Esophagus muscularis mucosa (tissue), 4 donors: ENCODE measurements at regions not wholly inside any gene's neighbourhood (a gene's known extent, or its start where the extent isn't known, plus 50 kb on each side); places are given as distances from the start of the nearest gene placed in this dataset.
A peak's percentile ranks its signal among the peaks of the same experiment; 100 is the strongest.

Source experiments
- DNase-seq: peaks from one replicate; pipeline ENCODE4 v3.0.0-alpha.2; 2017; ENCODE audit errors: extremely low spot score
- H3K27ac ChIP-seq, 4 donors: fragments of 200-600 bp; sonication (generic); replicated peaks in 1 of 4; 1 replicate in 3 of 4; 2 replicates in 1 of 4; pipeline ENCODE4 v1.5.1; 2016 to 2019; ENCODE audit warnings: mild to moderate bottlenecking in 1 of 4
- H3K27me3 ChIP-seq, 4 donors: fragments of 200-600 bp; sonication (generic); one replicate each; pipeline versions ENCODE4 v1.5.1 to v1.6.0; 2016 to 2019
- H3K36me3 ChIP-seq, 4 donors: fragments of 200-600 bp; sonication (generic); one replicate each; pipeline ENCODE4 v1.5.1; 2016 to 2019
- H3K4me1 ChIP-seq, 4 donors: fragments of 200-600 bp; sonication (generic); one replicate each; pipeline ENCODE4 v1.5.1; 2016 to 2019
- H3K4me3 ChIP-seq, 4 donors: fragments of 200-600 bp; sonication (generic); 1 replicate in 2 of 4; 2 replicates in 2 of 4; pipeline ENCODE4 v1.5.1; 2016 to 2019; ENCODE audit warnings: mild to moderate bottlenecking in 4 of 4, moderate library complexity in 1 of 4
- H3K9me3 ChIP-seq, 4 donors: fragments of 200-600 bp; sonication (generic); 1 replicate in 3 of 4; 2 replicates in 1 of 4; pipeline ENCODE4 v1.5.1; 2016 to 2019
- CTCF ChIP-seq, 3 experiments: fragments of 200-600 bp in 2 of 3; fragments of 450-650 bp in 1 of 3; sonication (generic) in 2 of 3; IDR thresholded peaks; one replicate each; pipeline ENCODE4 v1.5.1; 2017 to 2019; ENCODE audit warnings: antibody characterized with exemption in 3 of 3, mild to moderate bottlenecking in 2 of 3, moderate library complexity in 1 of 3
- EP300 ChIP-seq: sonication (generic); formaldehyde crosslinking; IDR thresholded peaks from one replicate; pipeline ENCODE4 v1.6.1; 2017; ENCODE audit warnings: antibody characterized with exemption
- POLR2A ChIP-seq: fragments of 450-650 bp; IDR thresholded peaks from one replicate; pipeline ENCODE4 v1.6.1; 2017; ENCODE audit warnings: antibody characterized with exemption, moderate library complexity, mild to moderate bottlenecking, low read depth
- POLR2AphosphoS5 ChIP-seq, 2 donors: sonication (generic); formaldehyde crosslinking; IDR thresholded peaks; one replicate each; pipeline ENCODE4 v1.6.1; 2017; ENCODE audit warnings: antibody characterized with exemption in 2 of 2
- WGBS: methylation state at CpG from one replicate; pipeline ENCODE4 v1.1.5; 2018; 5-methylcytosine and 5-hydroxymethylcytosine counted together
- intact Hi-C: fragments of 100-400 bp; cut with DNase I; formaldehyde crosslinking; loops from one replicate; pipeline ENCODE4 v1.15.1; 2023

GRCh38 chr4:148881860-148882643, 439.8 kb upstream of the NR3C2 start:
- peak; percentile 42 for DNase-seq
- no peak for TF ChIP-seq EP300
- TF ChIP-seq CTCF (IDR thresholded peaks at IDR 0.05) = no peak
- TF ChIP-seq POLR2A = no peak
- TF ChIP-seq POLR2AphosphoS5 (IDR thresholded peaks at IDR 0.05) = no peak
- Histone ChIP-seq H3K27ac (no peak overlapping the region), H3K4me3 (no peak overlapping the region), H3K27me3 (no peaks in the 10 kb centered on the region), H3K9me3 (no peaks in the 10 kb centered on the region), H3K36me3 (no peaks in the 10 kb centered on the region), H3K4me1 (no peaks in the 10 kb centered on the region)
- intact Hi-C loops = no loop called here
- 83% methylated on average over 5 of the region's 5 CpGs for WGBS

GRCh38 chr4:148874331-148874730, 432.1 kb upstream of the NR3C2 start:
- no peaks in the 10 kb centered on the region for H3K9me3 ChIP-seq
- intact Hi-C loops = no loop called here
- TF ChIP-seq POLR2A (no peak), EP300 (no peak), CTCF (IDR thresholded peaks at IDR 0.05) (no peak), POLR2AphosphoS5 (IDR thresholded peaks at IDR 0.05) (no peak)
- H3K36me3 ChIP-seq = no peaks in the 10 kb centered on the region
- H3K27me3 ChIP-seq = no peaks in the 10 kb centered on the region
- H3K4me3 ChIP-seq = no peak overlapping the region
- WGBS = 47% methylated on average over 2 of the region's 2 CpGs
- no peak for DNase-seq
- no peak overlapping the region for H3K27ac ChIP-seq
- H3K4me1 ChIP-seq = no peaks in the 10 kb centered on the region

GRCh38 chr4:148868191-148868590, 426.0 kb upstream of the NR3C2 start:
- H3K27ac ChIP-seq = no peak overlapping the region
- no peak for TF ChIP-seq CTCF (IDR thresholded peaks at IDR 0.05)
- TF ChIP-seq POLR2A = no peak
- no peak for TF ChIP-seq POLR2AphosphoS5 (IDR thresholded peaks at IDR 0.05)
- no peak for TF ChIP-seq EP300
- no peaks in the 10 kb centered on the region for H3K9me3 ChIP-seq
- H3K27me3 ChIP-seq = no peaks in the 10 kb centered on the region
- no peak overlapping the region for H3K4me3 ChIP-seq
- H3K4me1 ChIP-seq = no peaks in the 10 kb centered on the region
- no peak for DNase-seq
- intact Hi-C loops = no loop called here
- no peaks in the 10 kb centered on the region for H3K36me3 ChIP-seq
- WGBS = 90% methylated on average over 8 of the region's 8 CpGs

GRCh38 chr4:148866666-148867065, 424.5 kb upstream of the NR3C2 start:
- 73% methylated on average over 3 of the region's 3 CpGs for WGBS
- Histone ChIP-seq H3K9me3 (no peaks in the 10 kb centered on the region), H3K27me3 (no peaks in the 10 kb centered on the region), H3K27ac (no peak overlapping the region), H3K36me3 (no peaks in the 10 kb centered on the region), H3K4me3 (no peak overlapping the region), H3K4me1 (no peaks in the 10 kb centered on the region)
- DNase-seq = no peak
- intact Hi-C loops = no loop called here
- no peak for TF ChIP-seq CTCF (IDR thresholded peaks at IDR 0.05)
- TF ChIP-seq POLR2AphosphoS5 (IDR thresholded peaks at IDR 0.05) = no peak
- TF ChIP-seq POLR2A = no peak
- TF ChIP-seq EP300 = no peak
